Heart left ventricle (tissue), 16 donors: ENCODE measurements at regions not wholly inside any gene's neighbourhood (a gene's known extent, or its start where the extent isn't known, plus 50 kb on each side); places are given as distances from the start of the nearest gene placed in this dataset.

ENCODE experiments used
- ATAC-seq, 4 donors: fragments of 200-7000 bp; cut with Tn5 transposase; one replicate each; pipeline ENCODE4 v1.9.1; 2020 to 2022; ENCODE audit warnings: moderate library complexity in 4 of 4, mild to moderate bottlenecking in 3 of 4, moderate number of reproducible peaks in 1 of 4
- DNase-seq, 5 donors: peaks; one replicate each; pipeline ENCODE4 v3.0.0-alpha.2; 2020
- H3K27ac ChIP-seq, 12 donors: fragments of 200-600 bp; sonication (generic) in 4 of 12; one replicate each; pipeline versions ENCODE4 v1.5.0 to v1.8.0; 2016 to 2022; ENCODE audit warnings: mild to moderate bottlenecking in 2 of 12
- H3K27me3 ChIP-seq, 9 donors: fragments of 200-600 bp; sonication (generic) in 2 of 9; one replicate each; pipeline versions ENCODE4 v1.5.1 to v1.8.0; 2016 to 2022; ENCODE audit warnings: mild to moderate bottlenecking in 3 of 9
- H3K36me3 ChIP-seq, 9 donors: fragments of 200-600 bp; sonication (generic) in 2 of 9; one replicate each; pipeline versions ENCODE4 v1.5.0 to v1.8.0; 2018 to 2022; ENCODE audit warnings: mild to moderate bottlenecking in 2 of 9
- H3K4me1 ChIP-seq, 12 donors: fragments of 200-600 bp; sonication (generic) in 4 of 12; one replicate each; pipeline versions ENCODE4 v1.5.0 to v1.8.0; 2016 to 2022; ENCODE audit warnings: mild to moderate bottlenecking in 3 of 12
- H3K4me3 ChIP-seq, 12 donors: fragments of 200-600 bp; sonication (generic) in 4 of 12; one replicate each; pipeline versions ENCODE4 v1.5.0 to v1.8.0; 2017 to 2022; ENCODE audit warnings: mild to moderate bottlenecking in 9 of 12, moderate library complexity in 4 of 12
- H3K9me3 ChIP-seq, 12 donors: fragments of 200-600 bp; sonication (generic) in 4 of 12; one replicate each; pipeline versions ENCODE4 v1.5.0 to v1.8.0; 2016 to 2022; ENCODE audit warnings: mild to moderate bottlenecking in 1 of 12
- CTCF ChIP-seq, 12 donors: fragments of 200-600 bp; sonication (generic) in 4 of 12; IDR thresholded peaks; one replicate each; pipeline versions ENCODE4 v1.5.0 to v1.8.0; 2018 to 2022; ENCODE audit warnings: antibody characterized with exemption in 12 of 12, mild to moderate bottlenecking in 5 of 12
- POLR2A ChIP-seq, 2 donors: fragments of 450-650 bp; IDR thresholded peaks; one replicate each; pipeline ENCODE4 v1.6.1; 2017; ENCODE audit warnings: antibody characterized with exemption in 2 of 2, mild to moderate bottlenecking in 2 of 2, moderate library complexity in 2 of 2
- WGBS, 4 donors: extraction: QIAGEN DNeasy Blood & Tissue Kit in 2 of 4; methylation state at CpG; one replicate each; pipeline versions ENCODE4 v1.1.5 to v1.1.7; 2013 to 2018; 5-methylcytosine and 5-hydroxymethylcytosine counted together
- intact Hi-C, 10 donors: fragments of 100-400 bp; cut with DNase I; formaldehyde crosslinking; loops; one replicate each; pipeline versions ENCODE4 v1.11.1 to v1.14.2; 2022
- donor health status: ischemic (EF 13 %, LVEDD 7.1; RV severe dilation, severe dysfunction).
- donor health status: healthy with polysubstance abuse.
- donor health status: DM: no; HTN: yes; CAD: no.
- donor health status: DM: no; HTN: no; CAD: no.
- donor health status: ischemic (EF 25% LVEDD 6.9; RV normal size, moderate dysfunction).
- donor health status: ischemic (EF 25% LVEDD 5.7; RV mildly dilated, moderate dysfunction).
- donor health status: healthy.
- donor health status: DM: yes; HTN: yes; CAD: no.
- donor health status: ischemic (EF 35%, LVEDD 5.7; RV mildly dilated, moderate dysfunction).
- donor health status: nonischemic (EF 11% LVEDD 7.7; RV severe dilation, severe dysfunction).
- donor health status: DM: yes; HTN: yes; CAD: no.
- donor health status: PGD.
- donor health status: ischemic (EF 29% LVEDD 5.4; RV normal size, mild dysfunction).
- donor health status: nonischemic (EF 23%, LVEDD 6.1; RV moderate dilation, normal function).

DNA sequence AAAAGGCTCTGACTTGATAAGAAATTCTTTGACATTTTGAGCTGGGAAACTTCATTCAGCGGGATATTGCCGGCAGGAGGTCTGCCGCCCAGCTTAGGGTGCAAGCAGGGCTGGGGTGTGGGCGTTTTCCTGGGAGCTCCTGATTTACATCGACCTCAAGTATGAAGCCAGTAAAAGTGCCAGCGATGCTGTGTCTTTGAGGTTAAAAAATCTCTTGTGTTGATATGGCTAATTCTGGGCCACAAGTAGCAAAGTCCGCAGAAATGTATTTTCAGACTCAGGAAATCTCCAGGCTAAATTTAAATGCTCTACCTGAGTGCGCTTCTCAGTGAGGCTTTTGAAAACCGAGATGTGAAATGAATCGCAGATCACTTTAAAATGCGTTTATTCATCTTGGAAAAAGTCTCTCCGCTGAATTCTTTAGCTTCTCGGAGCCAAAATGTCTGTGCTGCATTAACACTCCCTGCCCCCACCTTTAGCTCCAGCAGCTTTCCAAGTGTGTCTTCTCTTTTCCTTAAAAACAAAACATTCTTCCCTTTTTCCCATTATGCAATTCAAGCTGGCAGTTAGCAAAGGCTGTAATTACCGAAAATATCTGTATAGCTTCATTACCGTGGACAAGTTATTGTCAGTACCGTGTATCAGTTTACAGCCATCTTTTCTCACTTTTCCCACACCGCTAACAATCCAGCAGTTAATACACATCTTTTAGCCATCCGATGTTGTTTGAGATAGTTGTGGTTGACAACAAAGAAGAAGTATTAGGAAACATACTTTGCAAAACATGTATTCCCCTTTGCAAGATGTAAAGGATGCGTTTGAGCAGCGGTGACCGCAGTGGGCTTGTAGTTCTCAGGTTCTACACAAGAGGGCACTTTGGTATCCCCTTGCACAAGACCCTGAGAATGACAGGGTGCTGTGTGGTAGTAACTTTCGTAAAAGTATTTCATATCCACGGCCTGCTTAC is 136.0 kb upstream of the STX18 start:
- H3K4me1 ChIP-seq = peaks cover 0 to 11% (median 0%) of the 10 kb centered on the region in 12 donors
- no peak for TF ChIP-seq POLR2A (IDR thresholded peaks at IDR 0.05)
- TF ChIP-seq CTCF (IDR thresholded peaks at IDR 0.05) = peak; percentile 30 to 57 (median 48)
- no peaks in the 10 kb centered on the region for H3K27me3 ChIP-seq
- H3K4me3 ChIP-seq = peak overlapping the region in 3 of 12 donors; percentile 4 to 24 (median 16)
- 41 to 50% (median 43%) methylated on average over 23 of the region's 23 CpGs for WGBS, 4 donors
- no peak overlapping the region for H3K27ac ChIP-seq
- no peak for DNase-seq
- H3K9me3 ChIP-seq = no peaks in the 10 kb centered on the region
- ATAC-seq = peak in 1 of 4 donors; percentile 39
- intact Hi-C loops = loop anchor here in 4 of 10 donors (10.0 kb wide), 3 partner anchors 177 to 197 kb away; partner anchors contain the start of gene MSX1 (in 2 of the 4)
- H3K36me3 ChIP-seq = no peaks in the 10 kb centered on the region

DNA sequence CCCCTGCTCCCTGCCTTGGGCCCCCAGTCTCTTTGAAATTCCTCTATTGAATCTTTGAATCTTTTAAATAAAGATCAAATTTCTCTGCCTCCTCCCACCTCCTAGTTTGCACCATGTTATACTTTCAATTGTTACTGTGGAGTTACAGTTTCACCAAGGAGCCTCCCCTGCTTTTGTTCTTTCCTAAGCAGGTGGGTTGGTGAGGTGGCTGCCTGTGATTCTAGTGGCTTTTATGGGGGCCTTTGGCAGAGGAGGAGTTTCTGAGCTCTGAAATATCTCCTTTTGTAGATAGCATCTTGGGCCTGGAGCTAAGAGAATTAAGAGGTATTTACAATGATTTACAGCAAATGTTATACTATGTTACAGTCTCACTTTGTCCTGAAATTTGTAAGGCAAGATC is 133.8 kb upstream of the STX18 start:
- TF ChIP-seq POLR2A (IDR thresholded peaks at IDR 0.05) (no peak), CTCF (IDR thresholded peaks at IDR 0.05) (no peak)
- Histone ChIP-seq H3K27ac (no peak overlapping the region), H3K27me3 (no peaks in the 10 kb centered on the region), H3K4me3 (no peak overlapping the region), H3K36me3 (no peaks in the 10 kb centered on the region), H3K4me1 (peaks cover 0 to 11% (median 0%) of the 10 kb centered on the region in 12 donors), H3K9me3 (no peaks in the 10 kb centered on the region)
- ATAC-seq (no peak), DNase-seq (no peak)
- intact Hi-C loops = loop anchor here in 4 of 10 donors (10.0 kb wide), 3 partner anchors 179 to 199 kb away; partner anchors contain the start of gene MSX1 (in 2 of the 4)

DNA sequence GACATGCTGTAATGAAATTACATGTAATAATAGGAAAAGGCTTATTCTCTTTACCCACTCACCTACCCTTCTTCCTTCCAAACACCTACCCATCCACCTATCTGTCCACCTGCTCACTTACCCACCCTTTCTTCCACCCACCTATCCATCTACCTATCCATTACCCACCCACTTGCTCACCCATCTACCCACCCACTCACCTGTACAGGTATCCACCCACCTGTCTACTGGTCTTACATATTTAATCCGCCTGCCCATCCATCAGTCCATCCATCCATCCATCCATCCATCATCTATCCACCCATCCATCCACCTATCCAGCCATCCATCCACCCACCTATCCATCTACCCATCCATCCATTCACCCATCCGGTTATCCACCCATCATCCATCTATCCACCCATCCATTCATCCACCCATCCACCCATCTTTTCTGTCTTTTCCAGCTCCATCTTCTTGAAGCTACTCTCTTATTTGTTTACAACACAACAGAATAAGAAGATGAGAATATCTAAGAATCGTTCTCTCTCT is 133.3 kb upstream of the STX18 start:
- 90 to 95% (median 92%) methylated on average over 3 of the region's 3 CpGs for WGBS, 4 donors
- intact Hi-C loops = loop anchor here in 4 of 10 donors (10.0 kb wide), 3 partner anchors 180 to 200 kb away; partner anchors contain the start of gene MSX1 (in 2 of the 4)
- H3K27me3 ChIP-seq = no peaks in the 10 kb centered on the region
- H3K27ac ChIP-seq = no peak overlapping the region
- H3K4me1 ChIP-seq = peaks cover 0 to 11% (median 0%) of the 10 kb centered on the region in 12 donors
- H3K4me3 ChIP-seq = no peak overlapping the region
- no peaks in the 10 kb centered on the region for H3K9me3 ChIP-seq
- DNase-seq (no peak), ATAC-seq (no peak)
- TF ChIP-seq CTCF (IDR thresholded peaks at IDR 0.05) (no peak), POLR2A (IDR thresholded peaks at IDR 0.05) (no peak)
- no peaks in the 10 kb centered on the region for H3K36me3 ChIP-seq

DNA sequence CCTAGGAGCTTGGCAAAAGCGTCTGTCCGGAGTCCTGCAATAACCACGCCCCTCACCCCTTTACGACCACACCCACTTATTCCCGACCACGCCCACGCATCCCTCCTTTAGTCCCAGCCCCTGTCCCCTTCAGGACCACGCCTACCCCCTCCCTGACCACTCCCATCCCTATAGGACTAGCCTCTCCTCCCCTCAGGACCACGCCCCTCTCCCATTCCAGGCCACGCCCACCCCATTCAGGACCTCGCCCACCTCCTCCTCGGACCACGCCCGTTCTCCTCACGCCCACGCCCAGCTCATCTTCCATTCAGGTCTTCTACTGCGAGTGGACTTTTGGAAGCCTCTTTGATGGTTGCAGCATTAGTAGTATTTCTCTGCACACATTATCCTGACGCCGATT is 131.2 kb upstream of the STX18 start:
- TF ChIP-seq CTCF (IDR thresholded peaks at IDR 0.05) (no peak), POLR2A (IDR thresholded peaks at IDR 0.05) (no peak)
- no peaks in the 10 kb centered on the region for H3K9me3 ChIP-seq
- 39 to 49% (median 44%) methylated on average over 19 of the region's 19 CpGs for WGBS, 4 donors
- H3K27ac ChIP-seq = no peak overlapping the region
- peaks cover 0 to 10% (median 0%) of the 10 kb centered on the region in 12 donors for H3K4me1 ChIP-seq
- DNase-seq = no peak
- H3K4me3 ChIP-seq = no peak overlapping the region
- ATAC-seq = peak in 2 of 4 donors; percentile 24 to 62
- peaks cover 0 to 4% (median 0%) of the 10 kb centered on the region in 9 donors for H3K27me3 ChIP-seq
- intact Hi-C loops = loop anchor here in 4 of 10 donors (10.0 kb wide), 3 partner anchors 182 to 202 kb away; partner anchors contain the start of gene MSX1 (in 2 of the 4)
- no peaks in the 10 kb centered on the region for H3K36me3 ChIP-seq
